Spleen (tissue), 11 donors: ENCODE measurements at regions not wholly inside any gene's neighbourhood (a gene's known extent, or its start where the extent isn't known, plus 50 kb on each side); places are given as distances from the start of the nearest gene placed in this dataset.

Experiments used
- DNase-seq: peaks from one replicate; pipeline ENCODE4 v3.0.0-alpha.2; 2020
- H3K27ac ChIP-seq, 8 donors: fragments of 200-600 bp; sonication (generic) in 7 of 8; 1 replicate in 4 of 8; 2 replicates in 4 of 8; pipeline versions ENCODE4 v1.5.0 to v1.8.0; 2016 to 2021; ENCODE audit warnings: inconsistent platforms in 4 of 8, mild to moderate bottlenecking in 4 of 8, moderate library complexity in 1 of 8
- H3K27me3 ChIP-seq, 7 donors: fragments of 200-600 bp; sonication (generic) in 6 of 7; replicated peaks in 1 of 7; 1 replicate in 4 of 7; 2 replicates in 3 of 7; pipeline versions ENCODE4 v1.5.0 to v1.8.0; 2016 to 2021; ENCODE audit warnings: inconsistent platforms in 3 of 7, mild to moderate bottlenecking in 1 of 7
- H3K36me3 ChIP-seq, 6 donors: fragments of 200-600 bp; sonication (generic) in 5 of 6; 1 replicate in 4 of 6; 2 replicates in 2 of 6; pipeline versions ENCODE4 v1.5.0 to v1.8.0; 2016 to 2021; ENCODE audit warnings: inconsistent platforms in 2 of 6
- H3K4me1 ChIP-seq, 6 donors: fragments of 200-600 bp; sonication (generic) in 5 of 6; 1 replicate in 3 of 6; 2 replicates in 3 of 6; pipeline versions ENCODE4 v1.5.0 to v1.8.0; 2016 to 2021; ENCODE audit warnings: inconsistent platforms in 3 of 6
- H3K4me3 ChIP-seq, 8 donors: fragments of 200-600 bp; sonication (generic) in 7 of 8; 1 replicate in 4 of 8; 2 replicates in 4 of 8; pipeline versions ENCODE4 v1.5.0 to v1.8.0; 2016 to 2021; ENCODE audit warnings: inconsistent platforms in 4 of 8, mild to moderate bottlenecking in 4 of 8, moderate library complexity in 2 of 8
- H3K9me3 ChIP-seq, 8 donors: fragments of 200-600 bp; sonication (generic) in 7 of 8; 1 replicate in 4 of 8; 2 replicates in 4 of 8; pipeline versions ENCODE4 v1.5.0 to v1.8.0; 2016 to 2021; ENCODE audit warnings: inconsistent platforms in 4 of 8
- CTCF ChIP-seq, 11 experiments: fragments of 200-600 bp in 7 of 11; fragments of 450-650 bp in 4 of 11; sonication (generic) in 4 of 11; IDR thresholded peaks in 8 of 11; conservative IDR thresholded peaks in 3 of 11; 1 replicate in 7 of 11; 2 replicates in 4 of 11; pipeline versions ENCODE4 v1.4.0 to v1.8.0; 2016 to 2021; ENCODE audit warnings: antibody characterized with exemption in 11 of 11, inconsistent platforms in 4 of 11, mild to moderate bottlenecking in 1 of 11
- POLR2A ChIP-seq, 3 donors: fragments of 450-650 bp; IDR thresholded peaks; one replicate each; pipeline ENCODE4 v1.5.1; 2017; ENCODE audit warnings: antibody characterized with exemption in 3 of 3, mild to moderate bottlenecking in 1 of 3
- POLR2AphosphoS5 ChIP-seq, 3 donors: sonication (generic); formaldehyde crosslinking; IDR thresholded peaks; one replicate each; pipeline ENCODE4 v1.5.1; 2017; ENCODE audit warnings: antibody characterized with exemption in 3 of 3
- WGBS, 5 donors: extraction: QIAGEN DNeasy Blood & Tissue Kit in 3 of 5; methylation state at CpG; one replicate each; pipeline versions ENCODE4 v1.1.5 to v1.1.7; 2013 to 2018; 5-methylcytosine and 5-hydroxymethylcytosine counted together
- intact Hi-C: fragments of 100-400 bp; cut with DNase I; formaldehyde crosslinking; loops from one replicate; pipeline ENCODE4 v1.15.0; 2023; ENCODE audit warnings: low total_unique reads
- donor health status: healthy with polysubstance abuse.
- donor health status: DM: no; HTN: no; CAD: no; lungs with moderate emphysema.
- donor health status: DM: no; HTN: no; CAD: no.
- donor health status: Bipolar disorder and iron deficiency.
- donor health status: healthy.
- donor health status: DM: no; HTN: no; CAD: no.
- donor health status: DM: yes; HTN: yes; CAD: no.

GRCh38 chrY:19621756-19622155 is 122.8 kb downstream of the KDM5D start:
- DNase-seq: no peak
- TF ChIP-seq POLR2AphosphoS5 (IDR thresholded peaks at IDR 0.05): no peak
- no peak for TF ChIP-seq CTCF (IDR thresholded peaks at IDR 0.05 in 8 of 11, conservative IDR thresholded peaks at IDR 0.05 in 3 of 11)
- no peak for TF ChIP-seq POLR2A (IDR thresholded peaks at IDR 0.05)
- Histone ChIP-seq H3K4me3 (no peak overlapping the region), H3K4me1 (no peaks in the 10 kb centered on the region), H3K27me3 (no peaks in the 10 kb centered on the region), H3K27ac (no peak overlapping the region), H3K36me3 (no peaks in the 10 kb centered on the region), H3K9me3 (peaks cover 0 to 10% (median 0%) of the 10 kb centered on the region in 8 donors)
- intact Hi-C loops: no loop called here

GRCh38 chrY:19601113-19601512 is 143.4 kb downstream of the KDM5D start:
- peaks cover 0 to 33% (median 0%) of the 10 kb centered on the region in 6 donors for H3K36me3 ChIP-seq
- no peaks in the 10 kb centered on the region for H3K4me1 ChIP-seq
- TF ChIP-seq CTCF (IDR thresholded peaks at IDR 0.05 in 8 of 11, conservative IDR thresholded peaks at IDR 0.05 in 3 of 11) (no peak), POLR2AphosphoS5 (IDR thresholded peaks at IDR 0.05) (no peak), POLR2A (IDR thresholded peaks at IDR 0.05) (no peak)
- DNase-seq: no peak
- WGBS, 5 donors: 95 to 99% (median 97%) methylated on average over 3 of the region's 3 CpGs; no CpG with 5 or more reads in 2 of the 5 donors
- H3K27ac ChIP-seq: no peak overlapping the region
- H3K4me3 ChIP-seq: no peak overlapping the region
- H3K9me3 ChIP-seq: no peaks in the 10 kb centered on the region
- intact Hi-C loops: no loop called here
- no peaks in the 10 kb centered on the region for H3K27me3 ChIP-seq

GRCh38 chrY:19600711-19601110 is 143.8 kb downstream of the KDM5D start:
- H3K4me3 ChIP-seq: no peak overlapping the region
- intact Hi-C loops: no loop called here
- H3K27me3 ChIP-seq: no peaks in the 10 kb centered on the region
- TF ChIP-seq POLR2AphosphoS5 (IDR thresholded peaks at IDR 0.05) (no peak), POLR2A (IDR thresholded peaks at IDR 0.05) (no peak), CTCF (IDR thresholded peaks at IDR 0.05 in 8 of 11, conservative IDR thresholded peaks at IDR 0.05 in 3 of 11) (no peak)
- no peak for DNase-seq
- H3K9me3 ChIP-seq: no peaks in the 10 kb centered on the region
- peaks cover 0 to 37% (median 0%) of the 10 kb centered on the region in 6 donors for H3K36me3 ChIP-seq
- no peak overlapping the region for H3K27ac ChIP-seq
- no peaks in the 10 kb centered on the region for H3K4me1 ChIP-seq
- WGBS, 5 donors: 75 to 91% (median 78%) methylated on average over 3 of the region's 3 CpGs; no CpG with 5 or more reads in 2 of the 5 donors

- TF ChIP-seq CTCF (IDR thresholded peaks at IDR 0.05 in 8 of 11, conservative IDR thresholded peaks at IDR 0.05 in 3 of 11): no peak
- TF ChIP-seq POLR2AphosphoS5 (IDR thresholded peaks at IDR 0.05): no peak
- no peak for TF ChIP-seq POLR2A (IDR thresholded peaks at IDR 0.05)
- Histone ChIP-seq H3K27ac (no peak overlapping the region), H3K4me3 (no peak overlapping the region), H3K4me1 (no peaks in the 10 kb centered on the region), H3K27me3 (no peaks in the 10 kb centered on the region), H3K9me3 (no peaks in the 10 kb centered on the region), H3K36me3 (peaks cover 0 to 45% (median 0%) of the 10 kb centered on the region in 6 donors)
- DNase-seq: no peak
- intact Hi-C loops: no loop called here
These were observed 154.3 kb downstream of the KDM5D start for GRCh38 chrY:19590235-19590634.
